ENCODE measurements at regions not wholly inside any gene's neighbourhood (a gene's known extent, or its start where the extent isn't known, plus 50 kb on each side); places are given as distances from the start of the nearest gene placed in this dataset.

- DNase-seq (ENCODE audit: low read depth in 4 of 6, low spot score in 6 of 6): peak in 1 of 6 donors; percentile 76
- H3K27ac ChIP-seq (ENCODE audit: low read depth, low read length): no peak overlapping the region
- H3K9me3 ChIP-seq (ENCODE audit: control insufficient read depth, insufficient read depth, low read length): no peaks in the 10 kb centered on the region
- no peaks in the 10 kb centered on the region for H3K4me1 ChIP-seq (ENCODE audit: control insufficient read depth, insufficient read depth, low read length)
- H3K27me3 ChIP-seq (ENCODE audit: control insufficient read depth, insufficient read depth, low read length): no peaks in the 10 kb centered on the region
- H3K36me3 ChIP-seq (ENCODE audit: control insufficient read depth, insufficient read depth, low read length): no peaks in the 10 kb centered on the region
- no peak overlapping the region for H3K4me3 ChIP-seq (ENCODE audit: low read depth, low read length)
- WGBS (ENCODE audit: insufficient coverage): 100% methylated on average over 2 of the region's 9 CpGs
Observed at GRCh38 chr5:89878140-89879132, 531.1 kb downstream of the CETN3 start.

- Histone ChIP-seq H3K27me3 (ENCODE audit: control insufficient read depth, insufficient read depth, low read length) (no peaks in the 10 kb centered on the region), H3K36me3 (ENCODE audit: control insufficient read depth, insufficient read depth, low read length) (no peaks in the 10 kb centered on the region), H3K4me1 (ENCODE audit: control insufficient read depth, insufficient read depth, low read length) (no peaks in the 10 kb centered on the region), H3K4me3 (ENCODE audit: low read depth, low read length) (no peak overlapping the region), H3K9me3 (ENCODE audit: control insufficient read depth, insufficient read depth, low read length) (no peaks in the 10 kb centered on the region), H3K27ac (ENCODE audit: low read depth, low read length) (no peak overlapping the region)
- no peak for DNase-seq (ENCODE audit: low read depth in 4 of 6, low spot score in 6 of 6)
- WGBS (ENCODE audit: insufficient coverage): 86% methylated on average over 1 of the region's 2 CpGs
Observed at GRCh38 chr5:89871906-89872305, 537.6 kb downstream of the CETN3 start.

GRCh38 chr5:89869346-89869745 is 540.2 kb downstream of the CETN3 start:
- Histone ChIP-seq H3K9me3 (ENCODE audit: control insufficient read depth, insufficient read depth, low read length) (no peaks in the 10 kb centered on the region), H3K36me3 (ENCODE audit: control insufficient read depth, insufficient read depth, low read length) (no peaks in the 10 kb centered on the region), H3K27me3 (ENCODE audit: control insufficient read depth, insufficient read depth, low read length) (no peaks in the 10 kb centered on the region), H3K27ac (ENCODE audit: low read depth, low read length) (no peak overlapping the region), H3K4me1 (ENCODE audit: control insufficient read depth, insufficient read depth, low read length) (no peaks in the 10 kb centered on the region), H3K4me3 (ENCODE audit: low read depth, low read length) (no peak overlapping the region)
- WGBS (ENCODE audit: insufficient coverage): 100% methylated on average over 1 of the region's 2 CpGs
- DNase-seq (ENCODE audit: low read depth in 4 of 6, low spot score in 6 of 6): no peak

- DNase-seq (ENCODE audit: low read depth in 4 of 6, low spot score in 6 of 6): peak in 1 of 6 donors; percentile 8
- 42% methylated on average over 2 of the region's 3 CpGs for WGBS (ENCODE audit: insufficient coverage)
Observed at GRCh38 chr5:89866410-89866809, 543.1 kb downstream of the CETN3 start.

GRCh38 chr5:89864941-89865340 is 544.6 kb downstream of the CETN3 start:
- WGBS (ENCODE audit: insufficient coverage): no CpG with 5 or more reads among the region's 1 CpG
- H3K27me3 ChIP-seq (ENCODE audit: control insufficient read depth, insufficient read depth, low read length): no peaks in the 10 kb centered on the region
- no peak overlapping the region for H3K27ac ChIP-seq (ENCODE audit: low read depth, low read length)
- no peaks in the 10 kb centered on the region for H3K4me1 ChIP-seq (ENCODE audit: control insufficient read depth, insufficient read depth, low read length)
- H3K36me3 ChIP-seq (ENCODE audit: control insufficient read depth, insufficient read depth, low read length): no peaks in the 10 kb centered on the region
- DNase-seq (ENCODE audit: low read depth in 4 of 6, low spot score in 6 of 6): no peak
- no peak overlapping the region for H3K4me3 ChIP-seq (ENCODE audit: low read depth, low read length)
- no peaks in the 10 kb centered on the region for H3K9me3 ChIP-seq (ENCODE audit: control insufficient read depth, insufficient read depth, low read length)

More at GRCh38 chr5:89866410-89866809, 543.1 kb downstream of the CETN3 start:
- Histone ChIP-seq H3K27ac (ENCODE audit: low read depth, low read length) (no peak overlapping the region), H3K36me3 (ENCODE audit: control insufficient read depth, insufficient read depth, low read length) (no peaks in the 10 kb centered on the region), H3K27me3 (ENCODE audit: control insufficient read depth, insufficient read depth, low read length) (no peaks in the 10 kb centered on the region), H3K4me1 (ENCODE audit: control insufficient read depth, insufficient read depth, low read length) (no peaks in the 10 kb centered on the region), H3K9me3 (ENCODE audit: control insufficient read depth, insufficient read depth, low read length) (no peaks in the 10 kb centered on the region), H3K4me3 (ENCODE audit: low read depth, low read length) (no peak overlapping the region)

DNA sequence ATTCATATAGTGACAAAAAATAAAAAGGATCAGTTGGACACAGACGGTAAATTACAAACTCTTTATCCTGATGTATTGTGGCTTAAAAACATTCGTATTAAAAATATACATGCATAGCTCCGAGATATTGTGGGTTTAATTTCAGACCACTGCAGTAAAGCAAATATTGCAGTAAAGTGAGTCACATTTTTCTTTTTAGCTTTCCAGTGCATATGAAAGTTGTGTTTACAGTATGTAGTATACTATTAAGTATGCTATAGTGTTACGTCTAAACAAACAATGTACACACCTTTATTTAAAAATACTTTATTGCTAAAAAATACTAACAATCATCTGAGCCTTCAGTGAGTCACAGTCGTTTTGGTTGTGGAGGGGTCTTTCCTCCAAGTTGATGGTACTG is 551.8 kb downstream of the CETN3 start:
- Histone ChIP-seq H3K9me3 (ENCODE audit: control insufficient read depth, insufficient read depth, low read length) (peaks cover 2% of the 10 kb centered on the region), H3K36me3 (ENCODE audit: control insufficient read depth, insufficient read depth, low read length) (no peaks in the 10 kb centered on the region), H3K4me3 (ENCODE audit: low read depth, low read length) (no peak overlapping the region), H3K27me3 (ENCODE audit: control insufficient read depth, insufficient read depth, low read length) (no peaks in the 10 kb centered on the region), H3K27ac (ENCODE audit: low read depth, low read length) (no peak overlapping the region), H3K4me1 (ENCODE audit: control insufficient read depth, insufficient read depth, low read length) (no peaks in the 10 kb centered on the region)
- no peak for DNase-seq (ENCODE audit: low read depth in 4 of 6, low spot score in 6 of 6)
- WGBS (ENCODE audit: insufficient coverage): no CpG with 5 or more reads among the region's 5 CpGs

- Histone ChIP-seq H3K4me1 (ENCODE audit: control insufficient read depth, insufficient read depth, low read length) (no peaks in the 10 kb centered on the region), H3K27ac (ENCODE audit: low read depth, low read length) (no peak overlapping the region), H3K36me3 (ENCODE audit: control insufficient read depth, insufficient read depth, low read length) (no peaks in the 10 kb centered on the region), H3K27me3 (ENCODE audit: control insufficient read depth, insufficient read depth, low read length) (no peaks in the 10 kb centered on the region), H3K4me3 (ENCODE audit: low read depth, low read length) (no peak overlapping the region), H3K9me3 (ENCODE audit: control insufficient read depth, insufficient read depth, low read length) (peaks cover 2% of the 10 kb centered on the region)
- no peak for DNase-seq (ENCODE audit: low read depth in 4 of 6, low spot score in 6 of 6)
- WGBS (ENCODE audit: insufficient coverage): 95% methylated on average over 2 of the region's 2 CpGs
Observed at GRCh38 chr5:89855417-89855816, 554.1 kb downstream of the CETN3 start.

GRCh38 chr5:89851911-89852310 is 557.6 kb downstream of the CETN3 start:
- no peak overlapping the region for H3K27ac ChIP-seq (ENCODE audit: low read depth, low read length)
- H3K4me3 ChIP-seq (ENCODE audit: low read depth, low read length): no peak overlapping the region
- 69% methylated on average over 2 of the region's 3 CpGs for WGBS (ENCODE audit: insufficient coverage)
- DNase-seq (ENCODE audit: low read depth in 4 of 6, low spot score in 6 of 6): no peak
- H3K4me1 ChIP-seq (ENCODE audit: control insufficient read depth, insufficient read depth, low read length): no peaks in the 10 kb centered on the region
- H3K9me3 ChIP-seq (ENCODE audit: control insufficient read depth, insufficient read depth, low read length): no peaks in the 10 kb centered on the region
- no peaks in the 10 kb centered on the region for H3K36me3 ChIP-seq (ENCODE audit: control insufficient read depth, insufficient read depth, low read length)
- no peaks in the 10 kb centered on the region for H3K27me3 ChIP-seq (ENCODE audit: control insufficient read depth, insufficient read depth, low read length)

- Histone ChIP-seq H3K36me3 (ENCODE audit: control insufficient read depth, insufficient read depth, low read length) (no peaks in the 10 kb centered on the region), H3K4me3 (ENCODE audit: low read depth, low read length) (no peak overlapping the region), H3K27me3 (ENCODE audit: control insufficient read depth, insufficient read depth, low read length) (no peaks in the 10 kb centered on the region), H3K9me3 (ENCODE audit: control insufficient read depth, insufficient read depth, low read length) (no peaks in the 10 kb centered on the region), H3K27ac (ENCODE audit: low read depth, low read length) (no peak overlapping the region), H3K4me1 (ENCODE audit: control insufficient read depth, insufficient read depth, low read length) (no peaks in the 10 kb centered on the region)
- DNase-seq (ENCODE audit: low read depth in 4 of 6, low spot score in 6 of 6): no peak
Observed at GRCh38 chr5:89850513-89850865, 559.1 kb downstream of the CETN3 start.
